Activated CD4-positive, alpha-beta T cell treated with anti-CD3 and anti-CD28 coated beads, Interleukin-2, amount 50 U/mL, for 1 hour (primary cell): ENCODE measurements at regions not wholly inside any gene's neighbourhood (a gene's known extent, or its start where the extent isn't known, plus 50 kb on each side); places are given as distances from the start of the nearest gene placed in this dataset.
"Not testable (repeated sequence)": the region's sequence is repeated elsewhere in the genome, so short reads cannot be mapped to it uniquely, and the experiment has no call there.

Experiments
- DNase-seq: peaks from one replicate; pipeline ENCODE4 v3.0.0-alpha.2; 2020

GRCh38 chr13:107809125-107809524 lies 406.2 kb downstream of the LIG4 start:
- DNase-seq: no peak

GRCh38 chr13:107808389-107808788 lies 406.9 kb downstream of the LIG4 start:
- no peak for DNase-seq

GRCh38 chr13:107807306-107808073 lies 407.8 kb downstream of the LIG4 start:
- DNase-seq: no peak

- DNase-seq: no peak
Observed at GRCh38 chr13:107806726-107807125, 408.6 kb downstream of the LIG4 start.

GRCh38 chr13:107803822-107804495 lies 411.4 kb downstream of the LIG4 start:
- no peak for DNase-seq

- no peak for DNase-seq
Observed at GRCh38 chr13:107801621-107802020, 413.7 kb downstream of the LIG4 start.

- no peak for DNase-seq
Observed at GRCh38 chr13:107799001-107799400, 416.3 kb downstream of the LIG4 start.

- DNase-seq: no peak
Observed at GRCh38 chr13:107790397-107790796, 424.9 kb downstream of the LIG4 start.

- DNase-seq: no peak
Observed at GRCh38 chr13:107788464-107789165, 426.7 kb downstream of the LIG4 start.

- DNase-seq: not testable (repeated sequence)
Observed at GRCh38 chr13:107782646-107783045, 432.7 kb downstream of the LIG4 start.

GRCh38 chr13:107778094-107778493 lies 437.2 kb downstream of the LIG4 start:
- no peak for DNase-seq

- no peak for DNase-seq
Observed at GRCh38 chr13:107770541-107770940, 444.8 kb downstream of the LIG4 start.

- no peak for DNase-seq
Observed at GRCh38 chr13:107767119-107767518, 448.2 kb downstream of the LIG4 start.

- DNase-seq: no peak
Observed at GRCh38 chr13:107765724-107766401, 449.5 kb downstream of the LIG4 start.

- DNase-seq: no peak
Observed at GRCh38 chr13:107764046-107764445, 451.3 kb downstream of the LIG4 start.

GRCh38 chr13:107753748-107754147 lies 461.6 kb downstream of the LIG4 start:
- no peak for DNase-seq

GRCh38 chr13:107753291-107753690 lies 462.0 kb downstream of the LIG4 start:
- no peak for DNase-seq

GRCh38 chr13:107743983-107744382 lies 471.4 kb downstream of the LIG4 start:
- no peak for DNase-seq

- DNase-seq: no peak
Observed at GRCh38 chr13:107743526-107743925, 471.8 kb downstream of the LIG4 start.

GRCh38 chr13:107743100-107743499 lies 472.2 kb downstream of the LIG4 start:
- no peak for DNase-seq

GRCh38 chr13:107742544-107742943 lies 472.8 kb downstream of the LIG4 start:
- no peak for DNase-seq

- DNase-seq: no peak
Observed at GRCh38 chr13:107738004-107738403, 477.3 kb downstream of the LIG4 start.

GRCh38 chr13:107736731-107737130 lies 478.6 kb downstream of the LIG4 start:
- DNase-seq: no peak
